Smooth muscle cell (in vitro differentiated cells): ENCODE measurements at regions not wholly inside any gene's neighbourhood (a gene's known extent, or its start where the extent isn't known, plus 50 kb on each side); places are given as distances from the start of the nearest gene placed in this dataset.

Source experiments
- DNase-seq: peaks from one replicate; lab custom pipeline; 2025; ENCODE audit not compliant: unreplicated experiment; lab: John Stamatoyannopoulos, UW
- H2AFZ ChIP-seq: fragments of 200-600 bp; sonication (generic); 2 replicates; pipeline ENCODE4 v1.6.0; 2016; ENCODE audit warnings: antibody characterized with exemption, low read depth, mild to moderate bottlenecking
- H3F3A ChIP-seq: fragments of 200-600 bp; sonication (generic); 2 replicates; pipeline ENCODE4 v1.6.0; 2017; ENCODE audit warnings: antibody characterized with exemption, low read depth
- H3K27ac ChIP-seq: fragments of 200-600 bp; sonication (generic); 2 replicates; pipeline ENCODE4 v1.5.1; 2016; ENCODE audit warnings: low read depth, mild to moderate bottlenecking
- H3K27me3 ChIP-seq: fragments of 200-600 bp; sonication (generic); 2 replicates; pipeline ENCODE4 v1.6.1; 2016; ENCODE audit warnings: low read depth, mild to moderate bottlenecking
- H3K36me3 ChIP-seq: fragments of 200-600 bp; sonication (generic); 2 replicates; pipeline ENCODE4 v1.5.1; 2016; ENCODE audit warnings: low read depth
- H3K4me1 ChIP-seq: fragments of 200-600 bp; sonication (generic); 2 replicates; pipeline ENCODE4 v1.5.1; 2016; ENCODE audit warnings: low read depth
- H3K4me2 ChIP-seq: fragments of 200-600 bp; sonication (generic); 2 replicates; pipeline ENCODE4 v1.6.0; 2016; ENCODE audit warnings: mild to moderate bottlenecking
- H3K4me3 ChIP-seq: fragments of 200-600 bp; sonication (generic); 2 replicates; pipeline ENCODE4 v1.5.1; 2016; ENCODE audit warnings: mild to moderate bottlenecking
- H3K79me2 ChIP-seq: fragments of 200-600 bp; sonication (generic); 2 replicates; pipeline ENCODE4 v1.6.0; 2016; ENCODE audit warnings: low read depth, mild to moderate bottlenecking
- H3K9ac ChIP-seq: fragments of 200-600 bp; sonication (generic); 2 replicates; pipeline ENCODE4 v1.6.0; 2016; ENCODE audit warnings: low read depth
- H3K9me3 ChIP-seq: fragments of 200-600 bp; sonication (generic); replicated peaks from 2 replicates; pipeline ENCODE4 v1.5.1; 2016; ENCODE audit warnings: low read depth
- H4K20me1 ChIP-seq: fragments of 200-600 bp; sonication (generic); 2 replicates; pipeline ENCODE4 v1.6.0; 2016; ENCODE audit warnings: low read depth
- WGBS: methylation state at CpG from one replicate; pipeline ENCODE4 v1.1.7; 2016; ENCODE audit warnings: low lambda C conversion rate; 5-methylcytosine and 5-hydroxymethylcytosine counted together
- TF ChIP-seq, protein P1 (sequence below): fragments of 200-600 bp; sonication (generic); IDR thresholded peaks from 2 replicates; pipeline ENCODE4 v1.5.1; 2017; ENCODE audit warnings: borderline replicate concordance, mild to moderate bottlenecking, antibody characterized with exemption; ENCODE audit not compliant: insufficient read depth, poor library complexity, severe bottlenecking

DNA sequence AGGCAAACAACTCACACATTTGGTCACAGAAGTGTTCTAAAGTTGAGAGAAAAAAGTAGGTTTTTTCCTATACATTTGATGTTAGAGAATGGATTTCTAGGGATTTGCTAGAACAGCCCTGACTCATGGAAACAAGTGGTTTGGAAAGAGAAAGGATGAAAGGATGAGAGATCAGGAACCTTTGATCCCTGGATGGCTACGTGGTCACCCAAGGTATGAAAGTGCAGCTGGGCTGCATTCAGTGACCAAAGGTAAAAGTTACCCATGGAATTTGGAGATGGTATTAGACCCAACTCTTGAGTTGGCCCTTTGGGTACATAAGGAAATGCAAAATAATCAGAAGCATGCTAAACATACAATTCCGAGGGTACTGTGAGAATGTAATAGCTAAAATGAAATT, 61.3 kb upstream of the SPIN1 start:
- H3K9me3 ChIP-seq: no peaks in the 10 kb centered on the region
- DNase-seq: no peak

DNA sequence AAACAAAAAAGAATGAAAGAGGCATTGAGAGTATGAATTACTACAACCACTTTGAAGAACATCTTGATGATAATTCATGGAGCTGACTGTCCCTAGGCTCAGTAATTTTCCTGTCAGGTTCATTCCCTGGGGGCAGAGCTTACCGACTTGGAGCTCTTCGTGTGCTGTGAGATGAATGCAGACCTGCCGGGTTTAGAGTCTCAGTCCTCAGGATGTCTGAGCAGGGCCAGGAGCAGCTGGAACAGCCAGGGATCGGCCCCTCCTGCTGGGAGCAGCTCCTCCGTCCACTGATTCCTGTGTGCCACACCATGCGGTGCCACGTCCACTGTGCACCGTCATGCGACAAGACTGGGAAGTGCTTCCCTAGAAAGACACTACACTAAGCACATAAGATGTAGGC, 62.2 kb upstream of the SPIN1 start:
- no peak overlapping the region for H3K4me2 ChIP-seq
- no peak for DNase-seq
- H3K9ac ChIP-seq: no peak overlapping the region
- no peaks in the 10 kb centered on the region for H3K4me1 ChIP-seq
- 78% methylated on average over 9 of the region's 9 CpGs for WGBS
- H3K27ac ChIP-seq: no peak overlapping the region
- no peaks in the 10 kb centered on the region for H3F3A ChIP-seq
- no peaks in the 10 kb centered on the region for H3K36me3 ChIP-seq
- TF ChIP-seq, protein P1, sequence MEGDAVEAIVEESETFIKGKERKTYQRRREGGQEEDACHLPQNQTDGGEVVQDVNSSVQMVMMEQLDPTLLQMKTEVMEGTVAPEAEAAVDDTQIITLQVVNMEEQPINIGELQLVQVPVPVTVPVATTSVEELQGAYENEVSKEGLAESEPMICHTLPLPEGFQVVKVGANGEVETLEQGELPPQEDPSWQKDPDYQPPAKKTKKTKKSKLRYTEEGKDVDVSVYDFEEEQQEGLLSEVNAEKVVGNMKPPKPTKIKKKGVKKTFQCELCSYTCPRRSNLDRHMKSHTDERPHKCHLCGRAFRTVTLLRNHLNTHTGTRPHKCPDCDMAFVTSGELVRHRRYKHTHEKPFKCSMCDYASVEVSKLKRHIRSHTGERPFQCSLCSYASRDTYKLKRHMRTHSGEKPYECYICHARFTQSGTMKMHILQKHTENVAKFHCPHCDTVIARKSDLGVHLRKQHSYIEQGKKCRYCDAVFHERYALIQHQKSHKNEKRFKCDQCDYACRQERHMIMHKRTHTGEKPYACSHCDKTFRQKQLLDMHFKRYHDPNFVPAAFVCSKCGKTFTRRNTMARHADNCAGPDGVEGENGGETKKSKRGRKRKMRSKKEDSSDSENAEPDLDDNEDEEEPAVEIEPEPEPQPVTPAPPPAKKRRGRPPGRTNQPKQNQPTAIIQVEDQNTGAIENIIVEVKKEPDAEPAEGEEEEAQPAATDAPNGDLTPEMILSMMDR: no peak
- H3K79me2 ChIP-seq: no peaks in the 10 kb centered on the region
- no peaks in the 10 kb centered on the region for H4K20me1 ChIP-seq
- no peak overlapping the region for H3K4me3 ChIP-seq
- H2AFZ ChIP-seq: no peak overlapping the region
- H3K27me3 ChIP-seq: no peaks in the 10 kb centered on the region
- H3K9me3 ChIP-seq: no peaks in the 10 kb centered on the region

More for the DNA sequence above, 61.3 kb upstream of the SPIN1 start:
- H3K36me3 ChIP-seq: no peaks in the 10 kb centered on the region
- WGBS: 77% methylated on average over 2 of the region's 2 CpGs
- TF ChIP-seq, protein P1: no peak
- H3K27me3 ChIP-seq: no peaks in the 10 kb centered on the region
- no peak overlapping the region for H3K4me3 ChIP-seq
- H3K4me1 ChIP-seq: no peaks in the 10 kb centered on the region
- H3K27ac ChIP-seq: no peak overlapping the region
- no peaks in the 10 kb centered on the region for H3F3A ChIP-seq
- H3K4me2 ChIP-seq: no peak overlapping the region
- H4K20me1 ChIP-seq: no peaks in the 10 kb centered on the region
- H3K79me2 ChIP-seq: no peaks in the 10 kb centered on the region
- H2AFZ ChIP-seq: no peak overlapping the region
- no peak overlapping the region for H3K9ac ChIP-seq

DNA sequence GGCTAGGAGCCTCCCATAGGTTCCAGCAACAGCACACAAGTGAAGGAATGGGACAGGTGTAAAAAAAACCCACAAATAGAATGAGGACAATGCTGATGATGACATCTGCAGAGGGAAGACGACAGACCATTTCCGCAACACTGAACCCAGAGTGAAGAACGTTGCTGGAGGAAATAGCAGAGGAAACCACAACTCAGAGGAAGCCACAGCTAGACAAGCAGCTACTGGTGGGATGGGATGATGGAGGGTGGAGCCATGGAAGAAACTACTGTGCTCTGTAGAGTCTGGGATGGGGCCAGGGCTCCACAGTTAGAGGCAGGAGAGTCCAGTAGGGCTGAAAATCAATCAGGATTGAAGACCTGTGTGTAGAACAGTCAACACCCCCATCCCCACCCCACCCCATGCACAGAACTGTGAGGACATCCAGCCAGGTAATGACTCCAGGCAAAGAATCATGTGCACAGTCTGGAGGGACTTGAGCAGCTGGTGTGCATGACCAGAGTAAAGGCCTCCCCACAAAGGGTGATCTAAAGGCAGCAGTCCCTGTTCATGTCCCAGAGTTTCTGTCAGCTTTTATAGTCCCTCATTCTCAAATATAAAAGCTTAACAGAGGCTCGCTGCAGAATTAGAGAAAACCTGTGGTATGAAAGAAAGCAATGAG, 65.2 kb upstream of the SPIN1 start:
- Histone ChIP-seq H3F3A (no peaks in the 10 kb centered on the region), H3K4me3 (no peak overlapping the region), H3K27ac (no peak overlapping the region), H3K9me3 (no peaks in the 10 kb centered on the region), H3K4me2 (no peak overlapping the region), H4K20me1 (no peaks in the 10 kb centered on the region), H3K27me3 (no peaks in the 10 kb centered on the region), H2AFZ (no peak overlapping the region), H3K79me2 (no peaks in the 10 kb centered on the region), H3K36me3 (no peaks in the 10 kb centered on the region), H3K9ac (no peak overlapping the region), H3K4me1 (no peaks in the 10 kb centered on the region)
- no peak for DNase-seq
- 53% methylated on average over 4 of the region's 4 CpGs for WGBS
- TF ChIP-seq, protein P1: no peak

DNA sequence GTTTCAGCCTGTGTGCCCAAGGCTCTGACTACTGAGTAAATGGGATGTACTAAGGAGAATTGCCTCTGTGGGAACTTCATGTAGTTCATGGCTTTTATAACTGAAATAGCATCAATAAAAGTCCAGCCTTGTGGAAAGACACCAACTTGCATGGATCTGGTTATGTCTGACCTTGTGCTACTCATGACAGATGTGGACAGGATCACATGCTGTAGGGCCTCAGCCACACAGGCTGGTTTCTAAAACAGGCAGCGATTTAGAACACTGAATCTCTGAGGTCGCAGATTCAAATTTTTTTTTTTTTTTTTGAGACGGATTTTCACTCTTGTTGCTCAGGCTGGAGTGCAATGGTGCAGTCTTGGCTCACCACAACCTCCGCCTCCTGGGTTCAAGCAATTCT, 66.5 kb upstream of the SPIN1 start:
- H3K4me3 ChIP-seq: no peak overlapping the region
- no peak overlapping the region for H3K9ac ChIP-seq
- no peaks in the 10 kb centered on the region for H3K9me3 ChIP-seq
- TF ChIP-seq, protein P1: no peak
- no peak for DNase-seq
- no peak overlapping the region for H3K4me2 ChIP-seq
- H4K20me1 ChIP-seq: no peaks in the 10 kb centered on the region
- H3K27ac ChIP-seq: no peak overlapping the region
- no peak overlapping the region for H2AFZ ChIP-seq
- no peaks in the 10 kb centered on the region for H3K27me3 ChIP-seq
- 95% methylated on average over 4 of the region's 4 CpGs for WGBS
- H3F3A ChIP-seq: no peaks in the 10 kb centered on the region
- H3K79me2 ChIP-seq: no peaks in the 10 kb centered on the region
- no peaks in the 10 kb centered on the region for H3K4me1 ChIP-seq
- no peaks in the 10 kb centered on the region for H3K36me3 ChIP-seq
